Motor neuron (in vitro differentiated cells): ENCODE measurements at regions not wholly inside any gene's neighbourhood (a gene's known extent, or its start where the extent isn't known, plus 50 kb on each side); places are given as distances from the start of the nearest gene placed in this dataset.
"Not testable (repeated sequence)": the region's sequence is repeated elsewhere in the genome, so short reads cannot be mapped to it uniquely, and the experiment has no call there.

Experiments used
- ATAC-seq, 8 experiments: fragments of 200-7000 bp; cut with Tn5 transposase; replicated peaks in 6 of 8; 2 replicates each; pipeline ENCODE4 v1.8.0; 2021; ENCODE audit warnings: mild to moderate bottlenecking in 8 of 8, moderate library complexity in 8 of 8
- H3K27ac ChIP-seq, 2 donors: fragments of 250-450 bp; sonication (Bioruptor Pico); 2 replicates each; pipeline ENCODE4 v1.9.0; 2021; ENCODE audit warnings: antibody characterized with exemption in 2 of 2, mild to moderate bottlenecking in 2 of 2, moderate library complexity in 1 of 2
- H3K4me1 ChIP-seq, 2 donors: fragments of 250-450 bp; sonication (Bioruptor Pico); replicated peaks in 1 of 2; 2 replicates each; pipeline ENCODE4 v1.6.1; 2021; ENCODE audit warnings: antibody characterized with exemption in 2 of 2, mild to moderate bottlenecking in 2 of 2, moderate library complexity in 1 of 2
- H3K4me3 ChIP-seq, 5 donors: fragments of 250-450 bp; sonication (Bioruptor Pico); 2 replicates each; pipeline ENCODE4 v1.9.0; 2021; ENCODE audit warnings: antibody characterized with exemption in 5 of 5, mild to moderate bottlenecking in 5 of 5, moderate library complexity in 4 of 5
- WGBS, 10 experiments: fragments of 450-650 bp; shearing (Covaris generic); methylation state at CpG; one replicate each; pipeline ENCODE4 v1.0.0; 2022; 5-methylcytosine and 5-hydroxymethylcytosine counted together
- in situ Hi-C, 9 experiments: fragments of 400-800 bp; cut with MboI; loops; one replicate each; pipeline ENCODE4 v1.15.0; 2021; ENCODE audit warnings: low sequenced_read_pairs in 9 of 9, low pct_unique_long_range_greater_than_20kb in 2 of 9; ENCODE audit not compliant: unreplicated experiment in 9 of 9

GRCh38 chr20:36082315-36082915, 72.1 kb upstream of the EPB41L1 start:
- Histone ChIP-seq H3K4me1 (no peaks in the 10 kb centered on the region), H3K27ac (no peak overlapping the region), H3K4me3 (no peak overlapping the region)
- in situ Hi-C loops, result no loop called here
- ATAC-seq, result peak in 3 of 8 experiments; percentile 16 to 50 (median 33)
- 53 to 88% (median 74%) methylated on average over 1 to 7 of the region's 7 CpGs for WGBS, 10 experiments

GRCh38 chr20:36083200-36083599, 71.3 kb upstream of the EPB41L1 start:
- 67 to 100% (median 83%) methylated on average over 1 to 4 of the region's 4 CpGs; no CpG with 5 or more reads in 3 of the 10 experiments for WGBS, 10 experiments
- ATAC-seq, H3K27ac ChIP-seq, in situ Hi-C loops, H3K4me3 ChIP-seq, H3K4me1 ChIP-seq: not testable (repeated sequence)

GRCh38 chr20:36084356-36084755, 70.2 kb upstream of the EPB41L1 start:
- no peak overlapping the region for H3K27ac ChIP-seq
- no peak for ATAC-seq
- 54 to 100% (median 89%) methylated on average over 1 to 3 of the region's 3 CpGs; no CpG with 5 or more reads in 1 of the 10 experiments for WGBS, 10 experiments
- in situ Hi-C loops, result no loop called here
- H3K4me3 ChIP-seq, result no peak overlapping the region
- H3K4me1 ChIP-seq, result no peaks in the 10 kb centered on the region

GRCh38 chr20:36084897-36085613, 69.5 kb upstream of the EPB41L1 start:
- H3K4me3 ChIP-seq, result no peak overlapping the region
- in situ Hi-C loops, result no loop called here
- peak in 2 of 8 experiments; percentile 11 to 18 for ATAC-seq
- H3K4me1 ChIP-seq, result no peaks in the 10 kb centered on the region
- WGBS, 10 experiments, result 77 to 100% (median 94%) methylated on average over 1 to 4 of the region's 4 CpGs; no CpG with 5 or more reads in 2 of the 10 experiments
- no peak overlapping the region for H3K27ac ChIP-seq

GRCh38 chr20:36085686-36086267, 68.8 kb upstream of the EPB41L1 start:
- Histone ChIP-seq H3K27ac (no peak overlapping the region), H3K4me3 (no peak overlapping the region), H3K4me1 (no peaks in the 10 kb centered on the region)
- 17 to 81% (median 27%) methylated on average over 1 to 3 of the region's 3 CpGs; no CpG with 5 or more reads in 7 of the 10 experiments for WGBS, 10 experiments
- in situ Hi-C loops, result no loop called here
- ATAC-seq, result peak in 5 of 8 experiments; percentile 37 to 90 (median 60)

GRCh38 chr20:36086767-36087166, 67.8 kb upstream of the EPB41L1 start:
- no peak for ATAC-seq
- no peak overlapping the region for H3K27ac ChIP-seq
- 39 to 100% (median 73%) methylated on average over 1 to 2 of the region's 2 CpGs; no CpG with 5 or more reads in 2 of the 10 experiments for WGBS, 10 experiments
- in situ Hi-C loops, result no loop called here
- H3K4me1 ChIP-seq, result peaks cover 0 to 5% of the 10 kb centered on the region in 2 donors
- H3K4me3 ChIP-seq, result no peak overlapping the region

GRCh38 chr20:36090223-36090622, 64.3 kb upstream of the EPB41L1 start:
- in situ Hi-C loops, result no loop called here
- 56 to 94% (median 87%) methylated on average over 1 to 5 of the region's 5 CpGs; no CpG with 5 or more reads in 1 of the 10 experiments for WGBS, 10 experiments
- H3K4me3 ChIP-seq, result no peak overlapping the region
- no peak for ATAC-seq
- no peak overlapping the region for H3K27ac ChIP-seq
- peaks cover 2 to 11% of the 10 kb centered on the region in 2 donors for H3K4me1 ChIP-seq

GRCh38 chr20:36091561-36092397, 62.8 kb upstream of the EPB41L1 start:
- WGBS, 10 experiments, result 14 to 92% (median 18%) methylated on average over 1 to 13 of the region's 42 CpGs; no CpG with 5 or more reads in 3 of the 10 experiments
- peak overlapping the region; percentile 52 to 99 (median 67) for H3K4me3 ChIP-seq
- in situ Hi-C loops, result no loop called here
- peaks cover 2 to 11% of the 10 kb centered on the region in 2 donors for H3K4me1 ChIP-seq
- peak overlapping the region; percentile 48 to 76 for H3K27ac ChIP-seq
- ATAC-seq, result peak in 6 of 8 experiments; percentile 20 to 45 (median 37)

GRCh38 chr20:36092398-36093024, 62.0 kb upstream of the EPB41L1 start:
- 0% methylated on average over 11 of the region's 89 CpGs; no CpG with 5 or more reads in 9 of the 10 experiments for WGBS, 10 experiments
- in situ Hi-C loops, result no loop called here

GRCh38 chr20:36093025-36093803, 61.3 kb upstream of the EPB41L1 start:
- ATAC-seq, result peak; percentile 36 to 69 (median 58)
- WGBS, 10 experiments, result 0 to 7% (median 0%) methylated on average over 2 to 12 of the region's 78 CpGs; no CpG with 5 or more reads in 5 of the 10 experiments
- Histone ChIP-seq H3K4me3 (peak overlapping the region; percentile 52 to 99 (median 67)), H3K4me1 (peaks cover 2 to 11% of the 10 kb centered on the region in 2 donors), H3K27ac (peak overlapping the region; percentile 68 to 76)
- in situ Hi-C loops, result no loop called here

More at GRCh38 chr20:36092398-36093024, 62.0 kb upstream of the EPB41L1 start:
- ATAC-seq, result peak; percentile 47 to 79 (median 77)
- peaks cover 2 to 11% of the 10 kb centered on the region in 2 donors for H3K4me1 ChIP-seq
- H3K4me3 ChIP-seq, result peak overlapping the region; percentile 52 to 99 (median 67)
- peak overlapping the region; percentile 48 to 76 for H3K27ac ChIP-seq

- Histone ChIP-seq H3K4me3 (peak overlapping the region; percentile 52 to 99 (median 67)), H3K27ac (peak overlapping the region; percentile 68 to 76), H3K4me1 (peaks cover 2 to 11% of the 10 kb centered on the region in 2 donors)
- in situ Hi-C loops, result no loop called here
- WGBS, 10 experiments, result no CpG with 5 or more reads among the region's 2 CpGs
- ATAC-seq, result peak in 6 of 8 experiments; percentile 1 to 21 (median 14)
These were observed 60.8 kb upstream of the EPB41L1 start for GRCh38 chr20:36093804-36094145.
